Pancreas (tissue), 10 donors: ENCODE measurements at regions not wholly inside any gene's neighbourhood (a gene's known extent, or its start where the extent isn't known, plus 50 kb on each side); places are given as distances from the start of the nearest gene placed in this dataset.
A peak's percentile ranks its signal among the peaks of the same experiment; 100 is the strongest.

Experiments used
- ATAC-seq, 4 donors: fragments of 200-7000 bp; cut with Tn5 transposase; one replicate each; pipeline versions ENCODE4 v1.8.0 to v1.9.1; 2020; ENCODE audit warnings: mild to moderate bottlenecking in 4 of 4, moderate library complexity in 4 of 4
- DNase-seq, 6 donors: peaks; one replicate each; pipeline ENCODE4 v3.0.0-alpha.2; 2020
- FAIRE-seq: peaks from 2 replicates; lab custom pipeline; 2012; peaks lifted over from hg19 to GRCh38; lab: Jason Lieb, UNC
- H3K27ac ChIP-seq, 4 donors: fragments of 200-600 bp; sonication (generic); 1 replicate in 3 of 4; 2 replicates in 1 of 4; pipeline versions ENCODE4 v1.5.0 to v1.8.0; 2020
- H3K27me3 ChIP-seq, 4 donors: fragments of 200-600 bp; one replicate each; pipeline ENCODE4 v1.8.0; 2021
- H3K36me3 ChIP-seq, 3 donors: fragments of 200-600 bp; sonication (generic) in 1 of 3; one replicate each; pipeline versions ENCODE4 v1.5.0 to v1.8.0; 2020 to 2021
- H3K4me1 ChIP-seq, 3 donors: fragments of 200-600 bp; one replicate each; pipeline ENCODE4 v1.8.0; 2021
- H3K4me3 ChIP-seq, 4 donors: fragments of 200-600 bp; sonication (generic) in 2 of 4; one replicate each; pipeline versions ENCODE4 v1.5.0 to v1.8.0; 2020 to 2021
- H3K9me3 ChIP-seq, 4 donors: fragments of 200-600 bp; one replicate each; pipeline ENCODE4 v1.8.0; 2021
- CTCF ChIP-seq, 4 donors: fragments of 200-600 bp; sonication (generic) in 3 of 4; IDR thresholded peaks; one replicate each; pipeline versions ENCODE4 v1.5.0 to v1.8.0; 2021; ENCODE audit warnings: antibody characterized with exemption in 4 of 4
- WGBS, 2 donors: extraction: QIAGEN DNeasy Blood & Tissue Kit; methylation state at CpG; one replicate each; pipeline ENCODE4 v1.1.7; 2013; 5-methylcytosine and 5-hydroxymethylcytosine counted together
- intact Hi-C, 3 donors: fragments of 100-400 bp; cut with DNase I; formaldehyde crosslinking; loops; one replicate each; pipeline versions ENCODE4 v1.11.1 to v1.14.2; 2022
- donor health status: healthy with polysubstance abuse.
- donor health status: DM: no; HTN: no; CAD: no; lungs with moderate emphysema.
- donor health status: DM: no; HTN: no; CAD: no.
- donor health status: control.
- donor health status: control.
- donor health status: Bipolar disorder and iron deficiency.
- donor health status: DM: yes; HTN: yes; CAD: no.
- donor health status: DM: no; HTN: no; CAD: no.
- donor health status: DM: no; HTN: no; CAD: no.
- donor health status: DM: yes; HTN: yes; CAD: no.

GRCh38 chr12:92468358-92469020 lies 234.3 kb upstream of the PLEKHG7 start:
- TF ChIP-seq CTCF (IDR thresholded peaks at IDR 0.05): no peak
- intact Hi-C loops: no loop called here
- Histone ChIP-seq H3K36me3 (no peaks in the 10 kb centered on the region), H3K4me1 (peaks cover 0 to 8% (median 1%) of the 10 kb centered on the region in 3 donors), H3K27ac (no peak overlapping the region), H3K9me3 (no peaks in the 10 kb centered on the region), H3K27me3 (no peaks in the 10 kb centered on the region), H3K4me3 (no peak overlapping the region)
- ATAC-seq: no peak
- no peak for FAIRE-seq
- whole genome bisulfite sequencing, 2 donors: 90 to 92% methylated on average over 8 of the region's 8 CpGs
- no peak for DNase-seq

GRCh38 chr12:92467886-92468285 lies 234.9 kb upstream of the PLEKHG7 start:
- no peak for TF ChIP-seq CTCF (IDR thresholded peaks at IDR 0.05)
- Histone ChIP-seq H3K4me1 (peaks cover 0 to 8% (median 0%) of the 10 kb centered on the region in 3 donors), H3K9me3 (no peaks in the 10 kb centered on the region), H3K4me3 (no peak overlapping the region), H3K27ac (no peak overlapping the region), H3K36me3 (no peaks in the 10 kb centered on the region), H3K27me3 (no peaks in the 10 kb centered on the region)
- 31 to 39% methylated on average over 1 of the region's 1 CpG for WGBS, 2 donors
- ATAC-seq (peak in 2 of 4 donors; percentile 44 to 66), DNase-seq (no peak), FAIRE-seq (no peak)
- intact Hi-C loops: no loop called here

GRCh38 chr12:92466391-92467305 lies 236.1 kb upstream of the PLEKHG7 start:
- FAIRE-seq (no peak), DNase-seq (peak in 3 of 6 donors; percentile 20 to 41 (median 29)), ATAC-seq (peak; percentile 76 to 85 (median 83))
- Histone ChIP-seq H3K27me3 (no peaks in the 10 kb centered on the region), H3K4me1 (peaks cover 0 to 8% (median 0%) of the 10 kb centered on the region in 3 donors), H3K36me3 (no peaks in the 10 kb centered on the region), H3K4me3 (peak overlapping the region in 1 of 4 donors; percentile 4), H3K27ac (peak overlapping the region in 2 of 4 donors; percentile 7 to 19), H3K9me3 (no peaks in the 10 kb centered on the region)
- intact Hi-C loops: no loop called here
- WGBS, 2 donors: 37 to 41% methylated on average over 13 of the region's 13 CpGs
- no peak for TF ChIP-seq CTCF (IDR thresholded peaks at IDR 0.05)

DNA sequence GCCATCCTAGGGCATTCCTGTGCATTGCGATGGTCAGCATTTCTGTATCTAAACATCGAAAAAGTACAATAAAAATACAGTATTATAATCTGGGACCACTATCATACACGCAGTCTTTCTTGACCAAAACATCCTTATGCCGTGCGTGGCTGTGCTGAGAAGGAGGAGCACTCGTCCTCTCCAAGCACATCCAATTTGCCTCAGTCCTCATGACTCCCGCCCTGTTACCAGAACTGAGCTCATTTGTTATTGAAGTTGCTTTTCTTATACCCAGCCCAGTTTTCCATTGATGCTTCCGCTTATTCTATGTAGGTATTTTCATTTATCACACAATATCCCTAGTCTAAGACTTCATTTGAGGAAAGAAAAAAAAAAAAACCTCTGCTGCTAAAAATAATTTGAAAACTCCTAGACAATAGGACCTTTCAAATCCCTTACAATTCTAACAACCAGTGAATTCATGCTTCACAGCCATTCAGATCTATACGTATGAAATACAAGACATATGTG lies 236.9 kb upstream of the PLEKHG7 start:
- Histone ChIP-seq H3K4me1 (peaks cover 0 to 8% (median 0%) of the 10 kb centered on the region in 3 donors), H3K4me3 (no peak overlapping the region), H3K27me3 (no peaks in the 10 kb centered on the region), H3K36me3 (no peaks in the 10 kb centered on the region), H3K9me3 (no peaks in the 10 kb centered on the region), H3K27ac (peak overlapping the region in 1 of 4 donors; percentile 7)
- FAIRE-seq: no peak
- no peak for TF ChIP-seq CTCF (IDR thresholded peaks at IDR 0.05)
- 95% methylated on average over 9 of the region's 9 CpGs for WGBS, 2 donors
- no peak for DNase-seq
- no peak for ATAC-seq
- intact Hi-C loops: no loop called here
